H4 (cell line): ENCODE measurements at regions not wholly inside any gene's neighbourhood (a gene's known extent, or its start where the extent isn't known, plus 50 kb on each side); places are given as distances from the start of the nearest gene placed in this dataset.
"Not testable (repeated sequence)": the region's sequence is repeated elsewhere in the genome, so short reads cannot be mapped to it uniquely, and the experiment has no call there.

Source experiments
- DNase-seq: peaks from one replicate; pipeline ENCODE4 v3.0.0-alpha.2; 2015; ENCODE audit warnings: low spot score

DNA sequence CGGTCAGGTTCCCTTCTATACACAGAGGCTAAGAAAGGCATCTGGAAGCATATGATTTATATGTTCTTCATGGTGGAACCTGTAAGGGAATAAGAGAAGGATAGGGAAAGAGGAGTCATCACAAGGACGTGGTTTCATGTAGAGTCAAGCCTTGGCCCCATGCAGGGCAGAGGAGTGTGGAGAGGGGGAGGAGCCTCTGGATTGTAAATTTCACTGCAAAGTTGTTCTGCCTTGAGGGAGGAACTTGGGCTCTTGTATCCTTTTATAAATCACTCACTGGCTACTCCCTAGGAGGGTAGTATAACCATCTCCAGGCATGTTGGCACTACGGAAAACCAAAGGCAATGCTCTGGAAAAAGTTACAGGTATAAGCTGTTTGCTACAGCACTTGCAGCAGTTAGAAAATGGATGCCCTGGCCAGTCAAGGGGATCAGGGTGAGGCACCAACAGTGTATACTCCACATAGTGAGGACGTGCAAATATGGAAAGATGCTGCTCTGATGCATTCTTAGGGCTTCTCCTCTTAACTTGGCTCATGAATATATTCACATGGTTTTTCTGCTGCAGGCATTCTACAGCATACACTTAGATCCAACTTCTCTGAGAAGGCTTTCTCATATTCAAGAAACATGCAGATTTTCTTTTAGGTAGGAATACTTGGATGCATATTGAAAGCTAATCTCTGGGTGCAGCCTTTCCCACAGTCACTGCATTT is 60.3 kb upstream of the ZNF81 start:
- DNase-seq, result no peak

DNA sequence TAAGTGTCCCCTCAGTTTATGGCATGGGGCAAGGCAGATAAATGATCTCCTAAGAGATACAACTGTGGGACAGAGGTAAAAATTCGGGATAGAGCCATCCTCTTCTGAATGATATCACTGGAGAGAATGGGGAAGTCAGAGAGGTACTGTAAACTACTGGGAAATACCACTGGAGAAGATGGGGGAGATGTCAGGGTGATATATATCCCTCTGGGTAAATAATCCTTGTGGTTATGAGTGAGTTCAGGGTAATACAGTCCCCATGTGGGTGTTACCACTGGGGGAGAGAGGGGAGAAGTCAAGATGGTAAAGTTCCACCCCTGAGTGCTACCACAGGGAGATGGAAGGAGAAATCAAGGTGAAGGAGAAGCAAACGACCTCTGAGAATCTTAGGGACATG is 63.9 kb upstream of the ZNF81 start:
- DNase-seq, result no peak

DNA sequence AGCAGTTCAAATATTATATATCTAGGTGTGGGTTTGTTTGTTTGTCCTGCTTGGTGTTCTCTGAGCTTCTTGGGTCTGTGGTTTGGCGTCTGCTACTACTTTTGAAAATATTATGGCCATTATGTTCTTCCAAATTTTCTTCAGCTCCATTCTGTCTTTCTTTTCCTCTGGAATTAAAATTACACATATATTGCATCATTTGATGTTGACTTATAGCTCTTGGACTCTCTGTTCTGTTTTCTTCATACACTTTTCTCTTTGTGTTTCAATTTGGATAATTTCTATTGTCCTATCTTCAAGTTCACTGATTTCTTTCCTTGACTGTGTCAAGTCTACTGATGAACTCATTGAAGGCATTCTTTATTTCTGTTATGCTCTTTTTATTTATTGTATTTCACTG is 65.2 kb upstream of the ZNF81 start:
- no peak for DNase-seq

DNA sequence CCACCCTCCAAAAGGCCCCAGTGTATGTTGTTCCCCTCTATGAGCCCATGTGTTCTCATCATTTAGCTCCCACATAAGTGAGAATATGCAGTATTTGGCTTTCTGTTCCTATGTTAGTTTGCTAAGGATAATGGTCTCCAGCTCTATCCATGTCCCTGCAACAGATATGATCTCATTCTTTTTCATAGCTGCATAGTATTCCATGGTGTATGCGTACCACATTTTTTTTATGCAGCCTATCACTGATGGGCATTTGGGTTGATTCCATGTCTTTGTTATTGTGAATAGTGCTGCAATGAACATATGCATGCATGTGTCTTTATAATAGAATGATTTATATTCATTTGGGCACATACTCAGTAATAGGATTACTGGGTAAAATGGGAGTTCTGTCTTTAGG is 73.9 kb upstream of the ZNF81 start:
- DNase-seq, result not testable (repeated sequence)

DNA sequence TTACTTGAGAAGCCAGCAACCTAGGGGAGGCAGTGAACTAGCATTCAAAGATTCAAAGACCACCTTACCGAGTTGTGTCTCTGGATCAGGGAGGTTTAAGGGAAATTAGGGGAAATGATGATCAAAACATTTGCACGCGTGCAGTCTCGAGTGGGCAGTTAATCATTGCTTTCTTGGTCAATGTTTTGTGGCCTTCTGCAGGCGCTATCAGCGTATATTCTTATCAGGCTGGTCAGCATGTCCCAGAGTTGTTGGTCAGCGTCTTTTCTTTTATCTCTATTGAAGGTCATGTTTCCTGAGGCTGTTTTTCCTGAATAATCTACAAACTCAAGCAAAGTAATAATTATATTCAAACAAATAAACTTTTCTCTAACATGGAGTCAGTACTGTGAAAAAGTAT is 84.0 kb upstream of the ZNF81 start:
- no peak for DNase-seq

DNA sequence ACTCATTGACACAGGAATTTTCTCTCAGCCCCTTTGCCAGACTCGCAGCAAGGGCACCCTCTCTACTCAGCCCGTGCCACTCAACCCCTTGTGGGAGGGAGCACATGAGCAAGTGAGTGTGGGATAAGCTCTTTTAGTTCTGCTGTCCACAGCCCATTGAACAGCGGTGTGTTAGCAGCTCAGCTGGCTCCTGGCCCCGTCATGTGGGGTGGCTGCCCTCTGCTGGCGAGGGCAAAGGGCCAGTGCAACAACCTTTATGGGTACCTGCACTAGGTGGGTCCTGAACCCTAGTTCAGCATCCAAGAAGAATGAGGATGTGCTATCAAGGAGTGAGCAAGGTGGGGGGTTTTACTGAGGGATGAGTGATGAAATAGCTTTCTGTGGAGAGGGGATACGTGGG is 85.0 kb upstream of the ZNF81 start:
- peak; percentile 33 for DNase-seq

DNA sequence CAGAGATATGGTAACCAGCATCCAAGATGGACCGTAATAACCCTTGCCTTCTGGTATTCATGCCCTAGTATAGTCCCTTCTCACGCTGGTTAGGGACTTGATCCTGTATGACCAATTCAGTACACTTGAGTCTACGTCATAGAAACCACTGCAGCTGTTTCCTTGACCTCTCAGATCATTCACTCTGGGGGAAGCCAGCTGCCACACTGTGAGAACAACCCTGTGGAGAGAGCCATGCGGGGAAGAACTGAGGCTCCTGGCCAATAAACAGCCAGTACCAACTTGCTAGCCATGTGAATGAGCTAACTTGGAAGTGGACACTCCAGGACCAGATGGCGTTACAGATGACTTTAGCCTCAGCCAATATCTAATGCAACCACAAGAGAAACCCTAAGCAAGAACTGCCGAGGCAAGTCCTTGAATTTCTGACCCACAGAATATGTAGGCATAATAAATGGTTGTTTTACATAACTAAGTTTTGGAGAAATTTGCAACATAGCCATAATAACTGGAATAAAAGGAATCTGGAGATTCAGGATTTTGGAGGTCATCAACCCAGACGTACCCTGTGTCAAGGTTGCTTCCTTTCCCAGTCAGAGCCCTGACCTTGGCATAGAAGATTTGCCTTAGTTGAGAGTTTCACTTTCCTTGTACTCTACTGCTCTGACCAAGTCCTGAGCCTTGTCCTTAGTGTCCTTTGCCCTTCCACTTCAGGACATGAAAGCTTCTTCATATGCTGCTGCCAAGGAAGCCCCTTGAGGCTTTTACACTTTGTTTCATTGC is 87.3 kb upstream of the ZNF81 start:
- DNase-seq, result no peak

DNA sequence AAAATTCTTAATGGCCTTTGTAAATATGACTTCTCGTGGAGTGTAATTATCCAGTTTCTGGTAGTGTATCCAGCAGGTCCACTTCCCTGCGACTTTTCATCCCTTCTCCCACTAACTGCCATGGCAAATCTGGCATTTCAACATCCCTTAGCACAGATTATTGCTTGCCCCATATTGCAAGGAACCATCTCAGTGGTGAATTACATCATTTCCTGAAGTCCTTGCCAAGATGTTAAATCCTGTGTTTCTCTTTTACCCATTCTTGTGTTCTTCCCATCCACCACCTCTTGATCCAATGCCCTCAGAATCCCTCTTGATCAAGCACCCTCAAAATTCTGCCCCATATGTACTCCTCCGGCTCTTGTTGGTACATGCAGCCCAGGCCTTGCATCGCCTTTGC is 88.1 kb upstream of the ZNF81 start:
- DNase-seq, result no peak

DNA sequence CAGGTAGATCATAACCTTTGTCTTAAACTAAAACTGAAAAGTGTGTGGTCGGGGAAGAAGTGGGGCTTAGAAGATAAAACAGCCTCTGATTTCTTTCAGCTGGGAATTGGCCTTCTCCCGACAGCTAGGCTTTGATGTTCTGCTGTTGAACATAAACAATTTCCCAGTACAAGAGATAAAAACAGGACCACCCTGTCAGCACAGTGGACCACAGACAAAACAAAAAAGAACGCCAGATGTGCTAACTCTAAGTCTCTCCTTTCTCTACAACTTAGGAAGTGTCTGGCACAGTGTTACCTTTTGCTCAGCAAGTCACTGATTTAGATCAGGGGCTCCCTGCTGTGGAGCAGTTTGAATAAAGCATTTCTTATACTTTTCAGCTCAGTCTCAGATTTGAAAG is 87.5 kb upstream of the UXT start:
- no peak for DNase-seq

DNA sequence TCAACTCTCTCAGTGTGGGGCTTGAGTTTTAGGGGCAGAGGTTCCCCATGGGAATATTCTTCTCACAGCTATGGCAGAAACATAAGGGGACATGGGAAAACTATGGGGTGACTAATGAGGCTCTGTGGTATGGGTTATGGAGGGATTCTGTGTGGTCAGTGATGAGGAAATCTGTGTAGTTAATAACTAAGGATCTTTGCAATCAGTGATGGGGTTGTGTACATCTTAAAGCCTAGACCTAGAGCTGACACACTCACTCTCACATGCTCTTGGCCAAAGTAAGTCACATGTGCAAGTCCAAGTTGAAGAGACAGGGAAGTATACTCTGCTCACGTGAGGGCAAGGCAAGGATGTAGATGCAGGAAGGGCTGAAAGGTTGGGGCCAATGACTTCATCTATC is 86.4 kb upstream of the UXT start:
- DNase-seq, result peak; percentile 13

DNA sequence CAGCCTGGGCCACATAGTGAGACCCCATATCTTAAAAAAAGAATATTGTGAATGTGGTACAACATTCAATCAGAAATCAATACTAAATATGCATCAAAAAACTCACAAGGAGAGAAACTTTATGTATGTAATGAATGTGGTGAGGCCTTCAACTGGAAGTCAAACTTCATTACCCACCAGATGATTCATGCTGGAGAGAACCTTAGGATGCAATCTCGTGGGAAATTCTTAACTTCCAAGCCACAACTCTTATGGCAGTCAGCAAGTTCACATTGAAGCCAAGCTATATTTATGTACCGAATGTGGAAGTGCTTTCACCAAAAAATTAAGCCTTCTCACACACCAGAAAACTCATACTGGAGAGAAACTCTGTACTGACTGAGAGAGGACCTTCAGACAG is 84.5 kb upstream of the UXT start:
- no peak for DNase-seq

DNA sequence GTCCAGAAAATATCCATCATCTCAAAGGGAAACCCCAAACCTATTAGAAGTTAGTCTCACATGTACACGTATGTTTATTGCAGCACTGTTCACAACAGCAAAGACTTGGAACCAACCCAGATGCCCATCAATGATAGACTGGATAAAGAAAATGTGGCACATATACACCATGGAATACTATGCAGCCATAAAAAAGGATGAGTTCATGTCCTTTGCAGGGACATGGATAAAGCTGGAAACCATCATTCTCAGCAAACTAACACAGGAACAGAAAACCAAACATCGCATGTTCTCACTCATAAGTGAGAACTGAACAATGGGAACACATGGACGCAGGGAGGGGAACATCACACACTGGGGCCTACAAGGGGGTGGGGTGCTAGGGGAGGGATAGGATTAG is 79.9 kb upstream of the UXT start:
- not testable (repeated sequence) for DNase-seq

DNA sequence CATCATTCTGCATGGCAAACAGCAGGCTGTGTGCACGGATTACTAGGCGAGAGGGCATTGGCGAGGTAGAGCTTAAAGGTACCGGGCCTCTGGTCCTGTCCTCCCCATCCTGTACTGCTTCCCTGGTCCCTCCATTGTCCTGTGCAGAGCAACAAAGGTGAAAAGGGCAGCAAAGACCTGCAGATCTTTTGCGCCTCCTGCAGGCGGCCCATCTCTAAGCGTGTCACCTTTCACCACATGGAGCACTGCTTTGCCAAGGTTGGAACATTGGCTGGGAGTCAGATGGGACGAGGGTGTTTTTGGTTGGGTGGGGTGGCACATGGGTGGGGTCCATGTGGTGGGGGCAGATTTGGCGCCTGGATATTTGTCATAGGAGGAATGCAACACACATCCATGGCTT is 64.7 kb upstream of the UXT start:
- DNase-seq, result no peak

DNA sequence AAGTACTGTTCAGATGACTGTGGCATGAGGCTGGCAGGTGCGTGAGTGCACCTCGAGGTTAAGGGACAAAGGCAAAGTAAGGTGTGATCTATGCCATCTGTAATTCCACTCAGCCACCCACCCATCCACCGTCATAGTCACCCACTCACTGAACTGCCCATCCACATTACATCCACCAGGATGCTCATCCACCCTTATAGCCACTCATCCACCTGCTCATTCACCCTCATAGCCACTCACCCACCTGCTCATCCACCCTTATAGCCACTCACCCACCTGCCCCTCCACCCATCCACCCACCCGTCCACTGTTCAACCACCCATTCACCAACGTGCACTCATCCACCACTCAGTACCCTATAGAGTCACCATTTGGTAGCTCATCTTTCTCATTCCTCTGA is 64.1 kb upstream of the UXT start:
- no peak for DNase-seq

DNA sequence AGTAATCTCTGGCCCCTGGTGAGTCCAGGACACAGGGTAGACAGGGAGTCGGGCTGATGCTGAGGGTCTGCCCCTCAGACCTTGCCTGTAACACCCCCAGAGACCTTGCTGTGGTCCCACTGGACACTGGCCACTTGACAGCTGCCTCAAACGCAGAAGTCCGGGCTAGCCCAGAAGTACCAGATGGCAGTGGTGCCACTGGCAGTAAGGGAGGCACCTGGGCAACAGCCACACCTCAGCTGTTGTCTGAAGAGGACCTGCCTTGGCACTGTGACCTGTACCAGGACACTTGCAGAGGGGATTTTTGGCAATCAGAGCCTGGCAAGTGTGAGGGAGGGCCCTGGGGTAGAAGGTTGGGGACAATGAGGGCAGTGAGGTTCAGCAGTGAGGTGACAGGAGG is 63.3 kb upstream of the UXT start:
- DNase-seq, result no peak

DNA sequence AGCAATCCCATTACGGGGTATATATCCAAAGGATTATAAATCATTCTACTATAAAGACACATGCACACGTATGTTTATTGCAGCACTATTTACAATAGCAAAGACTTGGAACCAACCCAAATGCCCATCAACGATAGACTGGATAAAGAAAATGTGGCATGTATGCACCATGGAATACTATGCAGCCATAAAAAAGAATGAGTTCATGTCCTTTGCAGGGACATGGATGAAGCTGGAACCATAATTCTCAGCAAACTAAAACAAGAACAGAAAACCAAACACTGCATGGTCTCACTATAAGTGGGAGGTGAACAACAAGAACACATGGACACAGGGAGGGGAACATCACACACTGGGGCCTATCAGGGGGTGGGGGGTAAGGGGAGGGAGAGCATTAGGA is 56.1 kb upstream of the UXT start:
- DNase-seq, result not testable (repeated sequence)

DNA sequence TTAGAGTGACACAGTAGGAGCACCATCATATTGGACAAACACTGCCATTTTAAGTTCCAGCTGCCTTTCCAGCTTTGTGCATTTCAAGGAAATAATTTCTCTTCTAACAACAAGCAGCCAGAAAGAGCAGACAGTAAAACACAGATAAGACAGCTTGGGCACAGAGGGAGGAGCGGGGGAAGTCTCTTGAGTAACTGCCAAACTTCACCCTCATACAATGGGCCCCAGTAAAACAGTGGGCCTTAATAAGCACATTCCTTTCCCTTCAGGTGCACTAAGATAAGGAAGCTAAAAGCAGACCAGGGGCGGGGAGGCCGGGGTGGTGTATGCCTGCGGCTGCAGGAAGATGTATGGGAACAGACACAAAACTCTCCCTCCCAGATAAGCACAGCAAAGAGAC is 53.7 kb upstream of the UXT start:
- not testable (repeated sequence) for DNase-seq

DNA sequence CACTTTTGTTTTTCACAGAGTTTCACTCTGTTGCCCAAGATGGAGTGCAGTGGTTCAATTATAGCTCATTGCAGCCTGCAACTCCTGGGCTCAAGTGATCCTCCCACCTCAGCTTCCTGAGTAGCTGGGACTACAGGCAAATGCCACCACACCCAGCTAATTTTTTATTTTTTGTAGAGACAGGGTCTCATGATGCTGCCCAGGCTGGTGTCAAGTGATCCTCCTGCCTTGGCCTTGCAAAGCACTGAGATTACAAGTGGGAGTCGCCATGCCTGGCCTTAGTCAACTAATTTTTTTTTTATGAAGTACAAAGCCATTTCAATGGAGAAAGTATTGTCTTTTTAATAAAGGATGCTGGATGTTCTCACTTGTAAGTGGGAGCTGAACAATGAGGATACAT is 51.3 kb upstream of the UXT start:
- DNase-seq, result no peak
